ENCODE measurements at regions not wholly inside any gene's neighbourhood (a gene's known extent, or its start where the extent isn't known, plus 50 kb on each side); places are given as distances from the start of the nearest gene placed in this dataset.

GRCh38 chr6:19892260-19892659 is 55.1 kb downstream of the ID4 start:
- POLR2A ChIA-PET (ENCODE audit: unreplicated experiment) = no interaction called here
- no peak overlapping the region for H3K4me3 ChIP-seq (ENCODE audit: insufficient read depth, low read depth, low read length)

More at GRCh38 chr6:19892260-19892659, 55.1 kb downstream of the ID4 start:
- Histone ChIP-seq H3K27me3 (ENCODE audit: control insufficient read depth, insufficient read depth, low read length) (no peaks in the 10 kb centered on the region), H4K91ac (ENCODE audit: insufficient read depth, low read depth, low read length) (no peak overlapping the region), H3K9me1 (ENCODE audit: insufficient read depth, low read length) (no peaks in the 10 kb centered on the region), H3K36me3 (ENCODE audit: control insufficient read depth, insufficient read depth, low read length) (no peaks in the 10 kb centered on the region), H3K9me3 (ENCODE audit: control insufficient read depth, insufficient read depth, low read length) (0 out of 2 replicates have a peak, but pooled peaks cover 1% of the 10 kb centered on the region), H2BK15ac (ENCODE audit: low read depth, low read length) (no peak overlapping the region), H4K20me1 (ENCODE audit: insufficient read depth, low read length) (no peaks in the 10 kb centered on the region), H3K56ac (ENCODE audit: extremely low read depth, insufficient read depth, low read length) (no peak overlapping the region), H4K5ac (ENCODE audit: low read depth, low read length) (no peak overlapping the region), H3K23ac (ENCODE audit: low read depth, low read length) (no peak overlapping the region), H3K9ac (ENCODE audit: low read depth, low read length) (no peak overlapping the region), H3K27ac (ENCODE audit: insufficient read depth, low read length) (no peak overlapping the region), H2BK20ac (ENCODE audit: low read depth, low read length) (no peak overlapping the region), H3K4me1 (ENCODE audit: control insufficient read depth, insufficient read depth, low read length) (no peaks in the 10 kb centered on the region), H3K14ac (replicated peaks; ENCODE audit: low read depth, low read length) (no peak overlapping the region), H2AFZ (replicated peaks; ENCODE audit: low read length, poor library complexity) (no peak overlapping the region), H2BK120ac (ENCODE audit: low read depth, low read length) (no peak overlapping the region), H2AK9ac (replicated peaks; ENCODE audit: low read depth, low read length, poor library complexity) (no peak overlapping the region), H3K79me1 (ENCODE audit: low read depth in 1 of 2, low read length in 2 of 2) (no peaks in the 10 kb centered on the region), H4K8ac (ENCODE audit: low read depth in 2 of 2, low read length in 2 of 2) (no peak overlapping the region), H3K4me2 (ENCODE audit: low read depth, low read length) (no peak overlapping the region), H2AK5ac (ENCODE audit: low read depth, low read length) (no peak overlapping the region), H2BK5ac (ENCODE audit: low read depth, low read length, poor library complexity, severe bottlenecking) (no peak overlapping the region), H3K18ac (ENCODE audit: low read depth, low read length) (no peak overlapping the region), H3K4ac (ENCODE audit: low read depth, low read length) (no peak overlapping the region)
- in situ Hi-C loops (cut with MboI; ENCODE audit: low sequenced_read_pairs) = no loop called here
- no peak for TF ChIP-seq CHD1 (IDR thresholded peaks at IDR 0.05; ENCODE audit: low read depth, low read length)
- TF ChIP-seq MXI1 (IDR thresholded peaks at IDR 0.05; ENCODE audit: borderline replicate concordance, low read depth, low read length) = no peak
- WGBS, 2 experiments (ENCODE audit: extremely low coverage in 2 of 2, insufficient read length in 1 of 2) = 80% methylated on average over 1 of the region's 9 CpGs; no CpG with 5 or more reads in 1 of the 2 experiments
- BruUV-seq (replicated peaks) = no TSS peak
- dilution Hi-C loops (cut with HindIII; ENCODE audit: low sequenced_read_pairs, unreplicated experiment) = no loop called here
- intact Hi-C loops (cut with micrococcal nuclease) = no loop called here
- no peak for DNase-seq
- no peak for ATAC-seq (ENCODE audit: low read depth)
- CTCF ChIA-PET = interaction anchor here (0.7 kb wide), 1 partner anchor 1247 kb away, joined by 5 read pairs; no protein-coding TSS in a partner anchor
